C4-2B (cell line): ENCODE measurements at regions not wholly inside any gene's neighbourhood (a gene's known extent, or its start where the extent isn't known, plus 50 kb on each side); places are given as distances from the start of the nearest gene placed in this dataset.

Experiments
- ZFX ChIP-seq: fragments of 450-650 bp; IDR thresholded peaks from 2 replicates; pipeline ENCODE4 v1.6.1; 2017
- TF ChIP-seq, protein P1 (sequence below): fragments of 450-650 bp; conservative IDR thresholded peaks from 2 replicates; pipeline ENCODE4 v1.5.1; 2017; ENCODE audit warnings: mild to moderate bottlenecking

- TF ChIP-seq, protein P1, sequence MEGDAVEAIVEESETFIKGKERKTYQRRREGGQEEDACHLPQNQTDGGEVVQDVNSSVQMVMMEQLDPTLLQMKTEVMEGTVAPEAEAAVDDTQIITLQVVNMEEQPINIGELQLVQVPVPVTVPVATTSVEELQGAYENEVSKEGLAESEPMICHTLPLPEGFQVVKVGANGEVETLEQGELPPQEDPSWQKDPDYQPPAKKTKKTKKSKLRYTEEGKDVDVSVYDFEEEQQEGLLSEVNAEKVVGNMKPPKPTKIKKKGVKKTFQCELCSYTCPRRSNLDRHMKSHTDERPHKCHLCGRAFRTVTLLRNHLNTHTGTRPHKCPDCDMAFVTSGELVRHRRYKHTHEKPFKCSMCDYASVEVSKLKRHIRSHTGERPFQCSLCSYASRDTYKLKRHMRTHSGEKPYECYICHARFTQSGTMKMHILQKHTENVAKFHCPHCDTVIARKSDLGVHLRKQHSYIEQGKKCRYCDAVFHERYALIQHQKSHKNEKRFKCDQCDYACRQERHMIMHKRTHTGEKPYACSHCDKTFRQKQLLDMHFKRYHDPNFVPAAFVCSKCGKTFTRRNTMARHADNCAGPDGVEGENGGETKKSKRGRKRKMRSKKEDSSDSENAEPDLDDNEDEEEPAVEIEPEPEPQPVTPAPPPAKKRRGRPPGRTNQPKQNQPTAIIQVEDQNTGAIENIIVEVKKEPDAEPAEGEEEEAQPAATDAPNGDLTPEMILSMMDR = no peak
- no peak for TF ChIP-seq ZFX
These were observed 55.2 kb upstream of the NOX3 start for GRCh38 chr6:155510879-155511278.
